Esophagus muscularis mucosa (tissue), 3 donors: ENCODE measurements at regions not wholly inside any gene's neighbourhood (a gene's known extent, or its start where the extent isn't known, plus 50 kb on each side); places are given as distances from the start of the nearest gene placed in this dataset.

Source experiments
- POLR2A ChIP-seq: fragments of 450-650 bp; IDR thresholded peaks from one replicate; pipeline ENCODE4 v1.6.1; 2017; ENCODE audit warnings: antibody characterized with exemption, moderate library complexity, mild to moderate bottlenecking, low read depth
- TF ChIP-seq, protein P1 (sequence below), 3 experiments: fragments of 200-600 bp in 2 of 3; fragments of 450-650 bp in 1 of 3; sonication (generic) in 2 of 3; IDR thresholded peaks; one replicate each; pipeline ENCODE4 v1.5.1; 2017 to 2019; ENCODE audit warnings: antibody characterized with exemption in 3 of 3, mild to moderate bottlenecking in 2 of 3, moderate library complexity in 1 of 3

DNA sequence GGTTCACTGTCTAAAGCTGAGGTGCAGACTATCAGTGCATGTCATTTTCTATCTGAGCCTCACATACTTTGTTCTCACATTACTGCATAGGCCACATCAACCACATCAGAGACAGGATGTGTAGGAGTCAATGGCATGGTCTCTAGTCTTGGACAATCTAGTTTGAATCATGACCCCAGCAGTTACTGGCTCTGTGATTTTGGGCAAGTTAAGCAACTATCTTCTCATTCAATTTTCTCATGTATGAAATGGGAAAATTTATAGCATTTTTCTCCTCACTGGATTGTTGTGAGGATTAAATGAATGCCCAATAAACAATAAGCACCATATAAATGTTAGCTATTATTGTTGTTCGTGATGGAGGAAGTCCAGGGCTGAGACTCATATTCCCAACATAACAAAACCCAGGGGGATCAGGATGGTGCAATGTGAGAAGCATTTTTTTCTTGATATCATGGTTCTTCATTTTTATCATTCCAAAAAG lies 432.6 kb downstream of the LRIG3 start:
- no peak for TF ChIP-seq POLR2A
- TF ChIP-seq, protein P1, sequence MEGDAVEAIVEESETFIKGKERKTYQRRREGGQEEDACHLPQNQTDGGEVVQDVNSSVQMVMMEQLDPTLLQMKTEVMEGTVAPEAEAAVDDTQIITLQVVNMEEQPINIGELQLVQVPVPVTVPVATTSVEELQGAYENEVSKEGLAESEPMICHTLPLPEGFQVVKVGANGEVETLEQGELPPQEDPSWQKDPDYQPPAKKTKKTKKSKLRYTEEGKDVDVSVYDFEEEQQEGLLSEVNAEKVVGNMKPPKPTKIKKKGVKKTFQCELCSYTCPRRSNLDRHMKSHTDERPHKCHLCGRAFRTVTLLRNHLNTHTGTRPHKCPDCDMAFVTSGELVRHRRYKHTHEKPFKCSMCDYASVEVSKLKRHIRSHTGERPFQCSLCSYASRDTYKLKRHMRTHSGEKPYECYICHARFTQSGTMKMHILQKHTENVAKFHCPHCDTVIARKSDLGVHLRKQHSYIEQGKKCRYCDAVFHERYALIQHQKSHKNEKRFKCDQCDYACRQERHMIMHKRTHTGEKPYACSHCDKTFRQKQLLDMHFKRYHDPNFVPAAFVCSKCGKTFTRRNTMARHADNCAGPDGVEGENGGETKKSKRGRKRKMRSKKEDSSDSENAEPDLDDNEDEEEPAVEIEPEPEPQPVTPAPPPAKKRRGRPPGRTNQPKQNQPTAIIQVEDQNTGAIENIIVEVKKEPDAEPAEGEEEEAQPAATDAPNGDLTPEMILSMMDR (IDR thresholded peaks at IDR 0.05) = no peak
